GM21619 (cell line): ENCODE measurements at regions not wholly inside any gene's neighbourhood (a gene's known extent, or its start where the extent isn't known, plus 50 kb on each side); places are given as distances from the start of the nearest gene placed in this dataset.
"Not testable (repeated sequence)": the region's sequence is repeated elsewhere in the genome, so short reads cannot be mapped to it uniquely, and the experiment has no call there.

Source experiments
- ATAC-seq: cut with Tn5 transposase; IDR thresholded peaks from one replicate; pipeline ENCODE4 v1.9.1; 2021; ENCODE audit not compliant: unreplicated experiment

GRCh38 chr10:91002656-91003055 lies 81.8 kb upstream of the ANKRD1 start:
- no peak for ATAC-seq

- ATAC-seq = not testable (repeated sequence)
Observed at GRCh38 chr10:91003379-91003778, 82.5 kb upstream of the ANKRD1 start.

GRCh38 chr10:91005276-91005675 lies 84.4 kb upstream of the ANKRD1 start:
- not testable (repeated sequence) for ATAC-seq

GRCh38 chr10:91006001-91006751 lies 85.3 kb upstream of the ANKRD1 start:
- no peak for ATAC-seq

GRCh38 chr10:91006752-91007346 lies 86.0 kb upstream of the ANKRD1 start:
- ATAC-seq = peak; percentile 90

GRCh38 chr10:91007655-91008054 lies 86.8 kb upstream of the ANKRD1 start:
- ATAC-seq = no peak

GRCh38 chr10:91009121-91009520 lies 88.2 kb upstream of the ANKRD1 start:
- no peak for ATAC-seq

- no peak for ATAC-seq
Observed at GRCh38 chr10:91010952-91011351, 90.1 kb upstream of the ANKRD1 start.

GRCh38 chr10:91012502-91012901 lies 91.6 kb upstream of the ANKRD1 start:
- ATAC-seq = no peak

- no peak for ATAC-seq
Observed at GRCh38 chr10:91013985-91014384, 93.1 kb upstream of the ANKRD1 start.

GRCh38 chr10:91017198-91017597 lies 96.3 kb upstream of the ANKRD1 start:
- no peak for ATAC-seq

GRCh38 chr10:91021901-91022300 lies 101.0 kb upstream of the ANKRD1 start:
- no peak for ATAC-seq

GRCh38 chr10:91022390-91022789 lies 101.5 kb upstream of the ANKRD1 start:
- no peak for ATAC-seq

- ATAC-seq = no peak
Observed at GRCh38 chr10:91022924-91023699, 102.2 kb upstream of the ANKRD1 start.

- no peak for ATAC-seq
Observed at GRCh38 chr10:91023700-91024398, 103.0 kb upstream of the ANKRD1 start.

- ATAC-seq = no peak
Observed at GRCh38 chr10:91024541-91024940, 103.7 kb upstream of the ANKRD1 start.

GRCh38 chr10:91032611-91033206 lies 111.8 kb upstream of the ANKRD1 start:
- ATAC-seq = no peak

- ATAC-seq = no peak
Observed at GRCh38 chr10:91033324-91033950, 112.5 kb upstream of the ANKRD1 start.

- ATAC-seq = no peak
Observed at GRCh38 chr10:91034042-91034441, 113.2 kb upstream of the ANKRD1 start.

GRCh38 chr10:91034494-91035159 lies 113.7 kb upstream of the ANKRD1 start:
- no peak for ATAC-seq
